Gastroesophageal sphincter (tissue), 3 donors: ENCODE measurements at regions not wholly inside any gene's neighbourhood (a gene's known extent, or its start where the extent isn't known, plus 50 kb on each side); places are given as distances from the start of the nearest gene placed in this dataset.

Experiments
- POLR2A ChIP-seq, 2 donors: fragments of 450-650 bp; IDR thresholded peaks; one replicate each; pipeline ENCODE4 v1.6.1; 2017; ENCODE audit warnings: antibody characterized with exemption in 2 of 2, mild to moderate bottlenecking in 2 of 2, moderate library complexity in 1 of 2
- TF ChIP-seq, protein P1 (sequence below), 4 experiments: fragments of 200-600 bp in 2 of 4; fragments of 450-650 bp in 2 of 4; sonication (generic) in 1 of 4; IDR thresholded peaks; one replicate each; pipeline ENCODE4 v1.5.1; 2017 to 2019; ENCODE audit warnings: antibody characterized with exemption in 4 of 4, mild to moderate bottlenecking in 2 of 4, moderate library complexity in 2 of 4

DNA sequence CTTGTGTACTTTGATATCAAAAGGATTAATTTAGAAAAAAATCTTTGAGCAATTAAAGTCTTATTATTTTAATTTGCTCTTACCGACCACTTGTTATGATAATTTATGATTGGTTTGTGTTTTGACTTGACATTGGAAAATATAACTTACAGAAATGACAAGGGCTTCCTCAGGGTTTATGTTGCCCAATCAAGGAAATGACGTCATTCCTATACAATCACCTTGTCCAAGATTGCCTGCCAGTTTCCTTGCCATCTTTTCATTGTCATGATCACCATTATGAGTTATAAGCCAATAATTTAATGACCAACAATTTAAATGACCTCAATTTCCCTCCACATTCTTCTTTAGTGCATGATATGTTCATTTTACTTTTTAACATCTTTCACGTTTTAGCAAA lies 351.8 kb upstream of the TMEFF2 start:
- TF ChIP-seq POLR2A (IDR thresholded peaks at IDR 0.05), result no peak
- TF ChIP-seq, protein P1, sequence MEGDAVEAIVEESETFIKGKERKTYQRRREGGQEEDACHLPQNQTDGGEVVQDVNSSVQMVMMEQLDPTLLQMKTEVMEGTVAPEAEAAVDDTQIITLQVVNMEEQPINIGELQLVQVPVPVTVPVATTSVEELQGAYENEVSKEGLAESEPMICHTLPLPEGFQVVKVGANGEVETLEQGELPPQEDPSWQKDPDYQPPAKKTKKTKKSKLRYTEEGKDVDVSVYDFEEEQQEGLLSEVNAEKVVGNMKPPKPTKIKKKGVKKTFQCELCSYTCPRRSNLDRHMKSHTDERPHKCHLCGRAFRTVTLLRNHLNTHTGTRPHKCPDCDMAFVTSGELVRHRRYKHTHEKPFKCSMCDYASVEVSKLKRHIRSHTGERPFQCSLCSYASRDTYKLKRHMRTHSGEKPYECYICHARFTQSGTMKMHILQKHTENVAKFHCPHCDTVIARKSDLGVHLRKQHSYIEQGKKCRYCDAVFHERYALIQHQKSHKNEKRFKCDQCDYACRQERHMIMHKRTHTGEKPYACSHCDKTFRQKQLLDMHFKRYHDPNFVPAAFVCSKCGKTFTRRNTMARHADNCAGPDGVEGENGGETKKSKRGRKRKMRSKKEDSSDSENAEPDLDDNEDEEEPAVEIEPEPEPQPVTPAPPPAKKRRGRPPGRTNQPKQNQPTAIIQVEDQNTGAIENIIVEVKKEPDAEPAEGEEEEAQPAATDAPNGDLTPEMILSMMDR (IDR thresholded peaks at IDR 0.05), result no peak
